Esophagus muscularis mucosa (tissue), 3 donors: ENCODE measurements at regions not wholly inside any gene's neighbourhood (a gene's known extent, or its start where the extent isn't known, plus 50 kb on each side); places are given as distances from the start of the nearest gene placed in this dataset.

Experiments used
- POLR2A ChIP-seq: fragments of 450-650 bp; IDR thresholded peaks from one replicate; pipeline ENCODE4 v1.6.1; 2017; ENCODE audit warnings: antibody characterized with exemption, moderate library complexity, mild to moderate bottlenecking, low read depth
- TF ChIP-seq, protein P1 (sequence below), 3 experiments: fragments of 200-600 bp in 2 of 3; fragments of 450-650 bp in 1 of 3; sonication (generic) in 2 of 3; IDR thresholded peaks; one replicate each; pipeline ENCODE4 v1.5.1; 2017 to 2019; ENCODE audit warnings: antibody characterized with exemption in 3 of 3, mild to moderate bottlenecking in 2 of 3, moderate library complexity in 1 of 3

DNA sequence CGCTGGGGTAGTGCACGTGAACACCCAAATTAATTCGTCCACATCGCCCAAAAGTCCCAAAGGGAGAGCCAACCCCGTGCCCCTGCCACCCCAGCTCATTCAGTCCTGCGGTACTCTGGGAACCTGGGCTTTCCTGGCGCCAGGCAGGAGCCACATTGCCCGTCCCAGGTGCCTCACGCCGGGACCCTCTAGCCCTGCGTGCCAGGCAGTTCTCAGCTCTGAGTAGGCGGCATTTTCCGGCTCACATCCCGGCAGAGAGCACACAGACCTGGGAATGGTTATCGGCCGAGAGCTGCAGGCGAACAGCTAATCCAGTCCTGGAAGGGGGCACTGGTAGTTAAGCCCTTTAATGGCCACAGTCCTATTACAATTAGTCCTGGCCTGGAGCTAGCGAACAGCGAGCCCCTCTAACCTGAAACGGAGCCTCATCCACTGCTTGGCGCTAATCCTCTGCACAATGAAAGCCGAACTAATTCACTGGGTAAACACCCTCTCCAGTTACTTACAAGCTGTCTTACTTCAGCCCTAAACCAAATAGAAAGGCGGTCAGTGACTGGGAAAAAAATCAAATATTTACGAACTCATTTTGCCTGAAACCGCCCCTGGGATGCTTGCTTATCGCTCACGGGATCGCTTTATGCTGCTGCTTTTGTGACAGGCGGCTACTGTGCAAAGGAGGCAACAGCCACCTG is 254.6 kb upstream of the SOX14 start:
- TF ChIP-seq, protein P1, sequence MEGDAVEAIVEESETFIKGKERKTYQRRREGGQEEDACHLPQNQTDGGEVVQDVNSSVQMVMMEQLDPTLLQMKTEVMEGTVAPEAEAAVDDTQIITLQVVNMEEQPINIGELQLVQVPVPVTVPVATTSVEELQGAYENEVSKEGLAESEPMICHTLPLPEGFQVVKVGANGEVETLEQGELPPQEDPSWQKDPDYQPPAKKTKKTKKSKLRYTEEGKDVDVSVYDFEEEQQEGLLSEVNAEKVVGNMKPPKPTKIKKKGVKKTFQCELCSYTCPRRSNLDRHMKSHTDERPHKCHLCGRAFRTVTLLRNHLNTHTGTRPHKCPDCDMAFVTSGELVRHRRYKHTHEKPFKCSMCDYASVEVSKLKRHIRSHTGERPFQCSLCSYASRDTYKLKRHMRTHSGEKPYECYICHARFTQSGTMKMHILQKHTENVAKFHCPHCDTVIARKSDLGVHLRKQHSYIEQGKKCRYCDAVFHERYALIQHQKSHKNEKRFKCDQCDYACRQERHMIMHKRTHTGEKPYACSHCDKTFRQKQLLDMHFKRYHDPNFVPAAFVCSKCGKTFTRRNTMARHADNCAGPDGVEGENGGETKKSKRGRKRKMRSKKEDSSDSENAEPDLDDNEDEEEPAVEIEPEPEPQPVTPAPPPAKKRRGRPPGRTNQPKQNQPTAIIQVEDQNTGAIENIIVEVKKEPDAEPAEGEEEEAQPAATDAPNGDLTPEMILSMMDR (IDR thresholded peaks at IDR 0.05), result no peak
- no peak for TF ChIP-seq POLR2A
